Esophagus squamous epithelium (tissue), 4 donors: ENCODE measurements at regions not wholly inside any gene's neighbourhood (a gene's known extent, or its start where the extent isn't known, plus 50 kb on each side); places are given as distances from the start of the nearest gene placed in this dataset.

Experiments used
- POLR2A ChIP-seq, 4 donors: fragments of 450-650 bp; IDR thresholded peaks; one replicate each; pipeline ENCODE4 v1.6.1; 2017; ENCODE audit warnings: antibody characterized with exemption in 4 of 4, mild to moderate bottlenecking in 4 of 4, moderate library complexity in 3 of 4
- TF ChIP-seq, protein P1 (sequence below), 6 experiments: fragments of 450-650 bp in 4 of 6; fragments of 200-600 bp in 2 of 6; sonication (generic) in 2 of 6; IDR thresholded peaks; one replicate each; pipeline ENCODE4 v1.5.1; 2016 to 2019; ENCODE audit warnings: antibody characterized with exemption in 6 of 6, mild to moderate bottlenecking in 4 of 6, moderate library complexity in 4 of 6

GRCh38 chr3:101104321-101104720, 111.1 kb upstream of the ABI3BP start:
- TF ChIP-seq, protein P1, sequence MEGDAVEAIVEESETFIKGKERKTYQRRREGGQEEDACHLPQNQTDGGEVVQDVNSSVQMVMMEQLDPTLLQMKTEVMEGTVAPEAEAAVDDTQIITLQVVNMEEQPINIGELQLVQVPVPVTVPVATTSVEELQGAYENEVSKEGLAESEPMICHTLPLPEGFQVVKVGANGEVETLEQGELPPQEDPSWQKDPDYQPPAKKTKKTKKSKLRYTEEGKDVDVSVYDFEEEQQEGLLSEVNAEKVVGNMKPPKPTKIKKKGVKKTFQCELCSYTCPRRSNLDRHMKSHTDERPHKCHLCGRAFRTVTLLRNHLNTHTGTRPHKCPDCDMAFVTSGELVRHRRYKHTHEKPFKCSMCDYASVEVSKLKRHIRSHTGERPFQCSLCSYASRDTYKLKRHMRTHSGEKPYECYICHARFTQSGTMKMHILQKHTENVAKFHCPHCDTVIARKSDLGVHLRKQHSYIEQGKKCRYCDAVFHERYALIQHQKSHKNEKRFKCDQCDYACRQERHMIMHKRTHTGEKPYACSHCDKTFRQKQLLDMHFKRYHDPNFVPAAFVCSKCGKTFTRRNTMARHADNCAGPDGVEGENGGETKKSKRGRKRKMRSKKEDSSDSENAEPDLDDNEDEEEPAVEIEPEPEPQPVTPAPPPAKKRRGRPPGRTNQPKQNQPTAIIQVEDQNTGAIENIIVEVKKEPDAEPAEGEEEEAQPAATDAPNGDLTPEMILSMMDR (IDR thresholded peaks at IDR 0.05): no peak
- no peak for TF ChIP-seq POLR2A (IDR thresholded peaks at IDR 0.05)
